Hepatocyte (in vitro differentiated cells): ENCODE measurements at regions not wholly inside any gene's neighbourhood (a gene's known extent, or its start where the extent isn't known, plus 50 kb on each side); places are given as distances from the start of the nearest gene placed in this dataset.

Source experiments
- DNase-seq: peaks from one replicate; pipeline ENCODE4 v3.0.0-alpha.2; 2016; ENCODE audit warnings: low spot score
- H2AFZ ChIP-seq: fragments of 200-600 bp; sonication (generic); 2 replicates; pipeline ENCODE4 v1.6.0; 2016; ENCODE audit warnings: antibody characterized with exemption, mild to moderate bottlenecking
- H3K27ac ChIP-seq: fragments of 200-600 bp; sonication (generic); 2 replicates; pipeline ENCODE4 v1.5.1; 2016; ENCODE audit warnings: mild to moderate bottlenecking
- H3K27me3 ChIP-seq: fragments of 200-600 bp; sonication (generic); 2 replicates; pipeline ENCODE4 v1.6.1; 2016
- H3K36me3 ChIP-seq: fragments of 200-600 bp; sonication (generic); replicated peaks from 2 replicates; pipeline ENCODE4 v1.5.1; 2016; ENCODE audit warnings: low read depth; ENCODE audit not compliant: insufficient read depth
- H3K4me1 ChIP-seq: fragments of 200-600 bp; sonication (generic); 2 replicates; pipeline ENCODE4 v1.5.1; 2016; ENCODE audit warnings: mild to moderate bottlenecking, moderate library complexity; ENCODE audit not compliant: insufficient read depth
- H3K4me2 ChIP-seq: fragments of 200-600 bp; sonication (generic); 2 replicates; pipeline ENCODE4 v1.6.0; 2016
- H3K4me3 ChIP-seq: fragments of 200-600 bp; sonication (generic); 2 replicates; pipeline ENCODE4 v1.5.1; 2016; ENCODE audit warnings: mild to moderate bottlenecking
- H3K79me2 ChIP-seq: fragments of 200-600 bp; sonication (generic); 2 replicates; pipeline ENCODE4 v1.6.0; 2017; ENCODE audit warnings: mild to moderate bottlenecking
- H3K9me2 ChIP-seq: fragments of 200-600 bp; sonication (generic); replicated peaks from 2 replicates; pipeline ENCODE4 v1.6.0; 2017; ENCODE audit warnings: mild to moderate bottlenecking; ENCODE audit not compliant: insufficient read depth
- H3K9me3 ChIP-seq: fragments of 200-600 bp; sonication (generic); 2 replicates; pipeline ENCODE4 v1.5.1; 2016; ENCODE audit warnings: low read depth, mild to moderate bottlenecking
- H4K20me1 ChIP-seq: fragments of 200-600 bp; sonication (generic); 2 replicates; pipeline ENCODE4 v1.6.0; 2016; ENCODE audit warnings: mild to moderate bottlenecking; ENCODE audit not compliant: insufficient read depth, poor library complexity, severe bottlenecking
- CTCF ChIP-seq: fragments of 200-600 bp; sonication (generic); IDR thresholded peaks from 2 replicates; pipeline ENCODE4 v1.5.1; 2016; ENCODE audit warnings: antibody characterized with exemption, mild to moderate bottlenecking; ENCODE audit not compliant: poor library complexity
- EZH2 ChIP-seq: fragments of 200-600 bp; sonication (generic); IDR thresholded peaks from 2 replicates; pipeline ENCODE4 v1.6.1; 2016; ENCODE audit warnings: antibody characterized with exemption, mild to moderate bottlenecking, borderline replicate concordance
- EZH2phosphoT487 ChIP-seq: fragments of 200-600 bp; sonication (generic); IDR thresholded peaks from one replicate; pipeline ENCODE4 v1.6.1; 2018; ENCODE audit warnings: antibody characterized with exemption, mild to moderate bottlenecking, low read depth, moderate library complexity; ENCODE audit not compliant: unreplicated experiment, severe bottlenecking
- WGBS: methylation state at CpG from one replicate; pipeline ENCODE4 v1.1.6; 2016; ENCODE audit warnings: low lambda C conversion rate; ENCODE audit errors: missing lambda C conversion rate; 5-methylcytosine and 5-hydroxymethylcytosine counted together

GRCh38 chr6:21856456-21856825, 262.9 kb downstream of the SOX4 start:
- Histone ChIP-seq H4K20me1 (no peaks in the 10 kb centered on the region), H3K9me2 (no peaks in the 10 kb centered on the region), H3K9me3 (no peaks in the 10 kb centered on the region), H3K36me3 (no peaks in the 10 kb centered on the region), H3K79me2 (no peaks in the 10 kb centered on the region), H3K27ac (no peak overlapping the region), H3K4me2 (no peak overlapping the region), H3K27me3 (no peaks in the 10 kb centered on the region), H2AFZ (no peak overlapping the region), H3K4me1 (no peaks in the 10 kb centered on the region), H3K4me3 (no peak overlapping the region)
- TF ChIP-seq EZH2phosphoT487, result no peak
- TF ChIP-seq CTCF, result no peak
- TF ChIP-seq EZH2, result no peak
- DNase-seq, result no peak
- WGBS, result 0% methylated on average over 1 of the region's 1 CpG

- no peaks in the 10 kb centered on the region for H3K9me3 ChIP-seq
- H3K27me3 ChIP-seq, result no peaks in the 10 kb centered on the region
- no peak for DNase-seq
- no peaks in the 10 kb centered on the region for H3K9me2 ChIP-seq
- H3K4me3 ChIP-seq, result no peak overlapping the region
- H3K4me1 ChIP-seq, result no peaks in the 10 kb centered on the region
- no peak overlapping the region for H2AFZ ChIP-seq
- no peak overlapping the region for H3K27ac ChIP-seq
- H3K36me3 ChIP-seq, result no peaks in the 10 kb centered on the region
- no peak for TF ChIP-seq CTCF
- no peak for TF ChIP-seq EZH2phosphoT487
- TF ChIP-seq EZH2, result no peak
- no peaks in the 10 kb centered on the region for H3K79me2 ChIP-seq
- H3K4me2 ChIP-seq, result no peak overlapping the region
- 93% methylated on average over 3 of the region's 3 CpGs for whole genome bisulfite sequencing
- no peaks in the 10 kb centered on the region for H4K20me1 ChIP-seq
Observed at GRCh38 chr6:21856844-21857243, 263.3 kb downstream of the SOX4 start.

- Histone ChIP-seq H3K79me2 (no peaks in the 10 kb centered on the region), H2AFZ (no peak overlapping the region), H4K20me1 (no peaks in the 10 kb centered on the region), H3K4me2 (no peak overlapping the region), H3K9me2 (no peaks in the 10 kb centered on the region), H3K27ac (no peak overlapping the region), H3K36me3 (no peaks in the 10 kb centered on the region), H3K4me3 (no peak overlapping the region), H3K27me3 (no peaks in the 10 kb centered on the region), H3K4me1 (no peaks in the 10 kb centered on the region), H3K9me3 (no peaks in the 10 kb centered on the region)
- no peak for DNase-seq
- no peak for TF ChIP-seq CTCF
- 81% methylated on average over 1 of the region's 1 CpG for WGBS
Observed at GRCh38 chr6:21858076-21858475, 264.5 kb downstream of the SOX4 start.

GRCh38 chr6:21859193-21859735, 265.7 kb downstream of the SOX4 start:
- no peaks in the 10 kb centered on the region for H3K27me3 ChIP-seq
- DNase-seq, result no peak
- no peaks in the 10 kb centered on the region for H3K4me1 ChIP-seq
- WGBS, result 95% methylated on average over 6 of the region's 6 CpGs
- TF ChIP-seq EZH2phosphoT487 (no peak), CTCF (no peak), EZH2 (no peak)
- H3K36me3 ChIP-seq, result no peaks in the 10 kb centered on the region
- H3K79me2 ChIP-seq, result no peaks in the 10 kb centered on the region
- H3K4me2 ChIP-seq, result no peak overlapping the region
- no peaks in the 10 kb centered on the region for H3K9me2 ChIP-seq
- no peak overlapping the region for H2AFZ ChIP-seq
- H3K9me3 ChIP-seq, result no peaks in the 10 kb centered on the region
- no peak overlapping the region for H3K27ac ChIP-seq
- H4K20me1 ChIP-seq, result no peaks in the 10 kb centered on the region
- H3K4me3 ChIP-seq, result no peak overlapping the region
